DOHH2 (cell line): ENCODE measurements at regions not wholly inside any gene's neighbourhood (a gene's known extent, or its start where the extent isn't known, plus 50 kb on each side); places are given as distances from the start of the nearest gene placed in this dataset.

Source experiments
- EZH2phosphoT487 ChIP-seq: fragments of 200-600 bp; sonication (generic); IDR thresholded peaks from 2 replicates; pipeline ENCODE4 v1.6.1; 2017; ENCODE audit warnings: borderline replicate concordance, mild to moderate bottlenecking, antibody characterized with exemption, low read length, moderate library complexity, mixed read lengths
- TF ChIP-seq, protein P1 (sequence below): fragments of 200-600 bp; sonication (generic); IDR thresholded peaks from one replicate; pipeline ENCODE4 v1.5.1; 2014; ENCODE audit warnings: antibody characterized with exemption, mild to moderate bottlenecking, low read depth, low read length; ENCODE audit not compliant: poor library complexity, severe bottlenecking

DNA sequence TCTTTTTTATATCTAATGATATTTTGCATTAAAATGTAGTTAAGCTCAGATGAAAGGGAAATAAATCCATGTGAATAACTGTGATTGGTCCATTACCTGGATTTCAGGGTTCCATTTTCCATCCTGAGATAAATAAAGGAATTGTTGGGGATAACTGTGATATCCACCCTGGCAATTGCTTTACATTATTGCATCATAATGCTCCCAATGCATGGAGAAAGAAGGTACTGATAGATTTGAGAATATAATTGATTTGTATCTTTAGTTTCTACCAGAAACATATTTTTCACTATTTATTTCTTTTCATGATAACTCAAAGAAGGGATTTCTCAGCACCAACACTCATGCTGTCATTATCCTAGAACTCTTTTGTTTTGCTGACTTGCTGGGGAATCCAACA, 102.0 kb upstream of the KCNQ5 start:
- TF ChIP-seq, protein P1, sequence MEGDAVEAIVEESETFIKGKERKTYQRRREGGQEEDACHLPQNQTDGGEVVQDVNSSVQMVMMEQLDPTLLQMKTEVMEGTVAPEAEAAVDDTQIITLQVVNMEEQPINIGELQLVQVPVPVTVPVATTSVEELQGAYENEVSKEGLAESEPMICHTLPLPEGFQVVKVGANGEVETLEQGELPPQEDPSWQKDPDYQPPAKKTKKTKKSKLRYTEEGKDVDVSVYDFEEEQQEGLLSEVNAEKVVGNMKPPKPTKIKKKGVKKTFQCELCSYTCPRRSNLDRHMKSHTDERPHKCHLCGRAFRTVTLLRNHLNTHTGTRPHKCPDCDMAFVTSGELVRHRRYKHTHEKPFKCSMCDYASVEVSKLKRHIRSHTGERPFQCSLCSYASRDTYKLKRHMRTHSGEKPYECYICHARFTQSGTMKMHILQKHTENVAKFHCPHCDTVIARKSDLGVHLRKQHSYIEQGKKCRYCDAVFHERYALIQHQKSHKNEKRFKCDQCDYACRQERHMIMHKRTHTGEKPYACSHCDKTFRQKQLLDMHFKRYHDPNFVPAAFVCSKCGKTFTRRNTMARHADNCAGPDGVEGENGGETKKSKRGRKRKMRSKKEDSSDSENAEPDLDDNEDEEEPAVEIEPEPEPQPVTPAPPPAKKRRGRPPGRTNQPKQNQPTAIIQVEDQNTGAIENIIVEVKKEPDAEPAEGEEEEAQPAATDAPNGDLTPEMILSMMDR: no peak
- TF ChIP-seq EZH2phosphoT487: no peak
